NCI-H146 treated with DMSO at 0.1 percent for 48 hours (cell line): ENCODE measurements at regions not wholly inside any gene's neighbourhood (a gene's known extent, or its start where the extent isn't known, plus 50 kb on each side); places are given as distances from the start of the nearest gene placed in this dataset.

ENCODE experiments used
- DNase-seq: peaks from one replicate; lab custom pipeline; 2025; ENCODE audit not compliant: unreplicated experiment; lab: John Stamatoyannopoulos, UW

GRCh38 chr4:156021298-156021697 is 67.6 kb upstream of the CTSO start:
- no peak for DNase-seq

- no peak for DNase-seq
Observed at GRCh38 chr4:156019246-156019645, 65.6 kb upstream of the CTSO start.

- no peak for DNase-seq
Observed at GRCh38 chr4:156018383-156018782, 64.7 kb upstream of the CTSO start.

- no peak for DNase-seq
Observed at GRCh38 chr4:156015781-156016180, 62.1 kb upstream of the CTSO start.

GRCh38 chr4:156006192-156006591 is 52.5 kb upstream of the CTSO start:
- DNase-seq: no peak
